ENCODE measurements at regions not wholly inside any gene's neighbourhood (a gene's known extent, or its start where the extent isn't known, plus 50 kb on each side); places are given as distances from the start of the nearest gene placed in this dataset.

- H3K4me3 ChIP-seq (ENCODE audit: low read depth in 1 of 2, low read length in 2 of 2): no peak overlapping the region
- no peaks in the 10 kb centered on the region for H3K9me3 ChIP-seq (ENCODE audit: control insufficient read depth in 2 of 2, insufficient read depth in 1 of 2, low read depth in 1 of 2, low read length in 1 of 2)
- H3K27ac ChIP-seq (ENCODE audit: low read depth in 2 of 2, low read length in 1 of 2): no peak overlapping the region
- no peaks in the 10 kb centered on the region for H3K27me3 ChIP-seq (ENCODE audit: control insufficient read depth in 1 of 2, insufficient read depth in 2 of 2, low read length in 2 of 2)
- no peaks in the 10 kb centered on the region for H3K36me3 ChIP-seq (ENCODE audit: control insufficient read depth in 2 of 2, insufficient read depth in 2 of 2, low read length in 1 of 2)
- no peaks in the 10 kb centered on the region for H3K4me1 ChIP-seq (ENCODE audit: control insufficient read depth in 2 of 2, insufficient read depth in 2 of 2, low read length in 1 of 2)
- 69% methylated on average over 4 of the region's 4 CpGs for WGBS, 2 donors
Measured at GRCh38 chr16:9039210-9039609, 52.2 kb upstream of the HAPSTR1 start.

GRCh38 chr16:9040800-9041412 is 50.5 kb upstream of the HAPSTR1 start:
- Histone ChIP-seq H3K27me3 (ENCODE audit: control insufficient read depth in 1 of 2, insufficient read depth in 2 of 2, low read length in 2 of 2) (no peaks in the 10 kb centered on the region), H3K36me3 (ENCODE audit: control insufficient read depth in 2 of 2, insufficient read depth in 2 of 2, low read length in 1 of 2) (no peaks in the 10 kb centered on the region), H3K4me3 (ENCODE audit: low read depth in 1 of 2, low read length in 2 of 2) (no peak overlapping the region), H3K27ac (ENCODE audit: low read depth in 2 of 2, low read length in 1 of 2) (no peak overlapping the region), H3K4me1 (ENCODE audit: control insufficient read depth in 2 of 2, insufficient read depth in 2 of 2, low read length in 1 of 2) (no peaks in the 10 kb centered on the region), H3K9me3 (ENCODE audit: control insufficient read depth in 2 of 2, insufficient read depth in 1 of 2, low read depth in 1 of 2, low read length in 1 of 2) (no peaks in the 10 kb centered on the region)
- 67 to 79% methylated on average over 12 of the region's 12 CpGs for WGBS, 2 donors
